Effector CD8-positive, alpha-beta T cell (primary cell): ENCODE measurements at regions not wholly inside any gene's neighbourhood (a gene's known extent, or its start where the extent isn't known, plus 50 kb on each side); places are given as distances from the start of the nearest gene placed in this dataset.
"Not testable (repeated sequence)": the region's sequence is repeated elsewhere in the genome, so short reads cannot be mapped to it uniquely, and the experiment has no call there.

Experiments used
- DNase-seq: peaks from one replicate; lab custom pipeline; 2025; lab: John Stamatoyannopoulos, UW

DNA sequence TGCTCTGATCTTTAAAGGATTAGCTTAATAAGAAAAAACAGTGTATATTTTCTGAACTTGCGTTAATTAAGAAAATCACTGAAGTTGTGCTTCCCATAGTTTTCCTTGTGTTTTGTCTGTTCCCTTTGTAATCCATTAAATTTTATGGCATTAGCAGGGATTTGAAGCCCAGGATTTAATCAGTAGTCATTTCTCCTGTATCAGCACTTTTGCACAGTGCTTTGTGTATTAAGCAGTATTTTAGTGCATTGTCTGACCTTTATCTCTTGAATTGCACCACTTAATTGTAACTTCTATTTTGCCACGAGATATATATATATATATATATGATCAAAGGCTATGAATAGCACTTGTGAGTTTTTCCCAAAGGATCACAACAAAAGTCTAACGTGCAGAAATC is 133.7 kb downstream of the S1PR1 start:
- no peak for DNase-seq

DNA sequence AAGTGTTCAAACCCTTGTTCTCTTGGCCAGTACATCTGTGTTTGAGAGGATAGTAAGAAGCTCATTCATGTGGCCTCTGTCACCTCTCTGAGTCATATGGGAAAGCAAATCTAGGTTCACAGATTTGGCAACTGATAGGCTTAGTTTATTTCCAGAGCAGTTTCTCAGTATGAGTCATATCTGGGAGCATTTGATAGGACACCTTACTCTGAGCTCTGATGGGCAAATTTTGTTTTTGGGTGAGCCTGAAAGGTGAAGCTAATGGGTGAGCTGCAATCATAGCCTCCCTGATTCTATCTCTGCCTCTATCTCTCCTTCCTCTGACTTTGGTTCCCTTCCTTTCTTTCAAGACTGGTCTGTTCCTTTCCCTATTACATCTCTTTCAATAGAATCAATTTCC is 134.4 kb downstream of the S1PR1 start:
- DNase-seq: no peak

DNA sequence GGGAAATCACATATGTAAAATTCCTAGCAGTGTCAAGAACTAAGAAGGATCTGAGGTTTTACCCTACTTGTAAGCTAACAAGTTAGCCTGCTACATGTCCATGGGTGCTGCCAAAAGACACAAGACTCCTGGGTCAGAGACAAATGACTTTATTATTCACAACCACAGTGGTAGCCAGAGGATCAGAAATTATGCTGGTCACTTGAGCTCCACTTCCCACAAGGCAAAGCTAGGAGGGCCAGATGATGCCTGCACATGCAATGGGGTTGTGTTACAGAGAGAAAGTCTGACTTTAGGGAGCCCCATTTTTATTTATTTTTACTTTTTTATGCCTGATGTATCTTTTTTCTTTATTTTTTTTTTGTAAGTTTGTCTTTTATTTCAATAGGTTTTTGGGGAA is 136.8 kb downstream of the S1PR1 start:
- no peak for DNase-seq

GRCh38 chr1:101375448-101375847 is 138.6 kb downstream of the S1PR1 start:
- DNase-seq: not testable (repeated sequence)

- DNase-seq: no peak
These were observed 139.6 kb downstream of the S1PR1 start for GRCh38 chr1:101376121-101377083.

GRCh38 chr1:101377084-101377835 is 140.4 kb downstream of the S1PR1 start:
- no peak for DNase-seq

- no peak for DNase-seq
These were observed 142.2 kb downstream of the S1PR1 start for GRCh38 chr1:101379037-101379436.

DNA sequence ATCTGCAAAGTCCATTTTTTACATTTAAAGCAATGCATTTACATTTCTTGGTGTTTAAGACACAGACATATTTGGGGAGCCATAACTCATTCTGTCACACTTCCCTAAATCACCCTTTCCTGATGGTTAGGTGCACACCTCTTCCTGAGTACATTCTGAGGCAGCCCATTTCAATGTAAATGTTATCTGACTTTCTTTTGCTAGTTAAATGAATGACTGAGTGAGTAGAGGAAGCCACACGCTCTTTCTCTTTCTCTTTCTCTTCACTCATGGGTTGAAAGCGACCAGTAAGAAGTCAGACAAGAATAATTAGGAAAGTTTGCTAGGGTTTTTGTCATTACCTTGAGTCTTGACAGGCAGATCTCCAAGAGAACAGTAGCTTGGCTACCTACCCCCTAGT is 143.1 kb downstream of the S1PR1 start:
- DNase-seq: no peak

DNA sequence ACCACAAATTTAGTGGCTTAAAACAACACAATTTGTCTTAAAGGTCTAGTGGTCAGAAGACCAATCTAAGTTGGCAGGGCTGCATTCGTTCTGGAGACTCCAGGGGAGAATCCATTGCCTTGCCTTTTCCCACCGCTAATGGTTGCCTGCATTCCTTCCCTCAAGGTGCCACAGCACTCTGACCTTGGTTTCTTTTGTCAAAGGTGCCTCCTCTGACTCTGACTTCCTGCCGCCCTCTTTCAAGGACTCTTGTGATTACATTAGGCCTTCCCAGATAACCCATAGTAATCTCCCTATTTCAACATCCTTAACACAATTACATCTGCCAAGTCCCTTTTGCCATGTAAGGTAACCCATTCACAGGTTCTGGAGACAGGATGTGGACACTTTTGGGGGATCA is 145.3 kb downstream of the S1PR1 start:
- DNase-seq: no peak

DNA sequence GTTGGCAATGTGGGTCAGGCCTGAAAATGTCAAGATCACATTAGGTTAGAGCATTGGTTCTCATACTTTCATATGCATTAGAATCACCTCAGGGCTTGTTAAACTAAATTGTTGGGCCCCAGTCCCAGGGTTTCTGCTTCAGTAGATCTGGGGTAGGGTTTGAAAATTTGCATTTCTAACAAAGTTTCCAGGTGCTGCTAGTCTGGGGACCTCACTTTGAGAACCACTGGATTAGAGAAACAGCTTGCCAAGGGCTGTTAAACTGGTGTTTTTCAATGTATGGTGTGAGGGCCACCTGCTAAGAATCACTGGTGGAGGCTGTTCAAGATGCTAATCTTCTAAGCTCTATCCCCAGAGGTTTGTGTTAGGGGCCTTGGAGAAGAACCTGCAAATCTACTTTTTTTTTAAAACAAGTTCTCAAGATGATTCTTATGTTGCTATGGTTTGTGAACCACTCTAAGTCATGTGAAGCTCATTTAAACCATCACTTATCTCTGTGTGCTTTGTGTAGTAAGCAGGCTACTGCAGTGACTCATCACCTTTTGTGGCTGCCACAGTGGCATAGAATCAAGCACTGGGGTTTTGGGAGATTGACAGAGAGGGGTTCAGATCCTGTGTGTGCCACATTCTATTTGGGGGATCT is 152.2 kb downstream of the S1PR1 start:
- no peak for DNase-seq

DNA sequence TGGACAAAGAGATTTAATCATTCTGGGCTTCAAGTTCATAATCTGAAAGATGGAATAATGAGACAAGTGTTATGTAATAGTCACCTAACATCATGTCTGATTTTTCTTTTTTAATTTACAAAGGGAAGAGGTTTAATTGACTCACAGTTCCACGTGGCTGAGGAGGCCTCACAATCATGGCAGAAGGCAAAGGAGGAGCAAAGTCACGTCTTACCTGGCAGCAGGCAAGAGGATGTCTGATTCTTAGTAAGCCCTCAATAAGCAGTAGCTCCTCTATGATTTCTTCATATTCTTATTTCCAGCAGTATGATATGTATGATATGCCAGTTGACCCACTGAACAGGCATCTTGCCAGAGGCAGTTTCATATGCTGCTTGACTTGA is 152.7 kb downstream of the S1PR1 start:
- DNase-seq: no peak

- no peak for DNase-seq
These were observed 155.7 kb downstream of the S1PR1 start for GRCh38 chr1:101392552-101392951.

DNA sequence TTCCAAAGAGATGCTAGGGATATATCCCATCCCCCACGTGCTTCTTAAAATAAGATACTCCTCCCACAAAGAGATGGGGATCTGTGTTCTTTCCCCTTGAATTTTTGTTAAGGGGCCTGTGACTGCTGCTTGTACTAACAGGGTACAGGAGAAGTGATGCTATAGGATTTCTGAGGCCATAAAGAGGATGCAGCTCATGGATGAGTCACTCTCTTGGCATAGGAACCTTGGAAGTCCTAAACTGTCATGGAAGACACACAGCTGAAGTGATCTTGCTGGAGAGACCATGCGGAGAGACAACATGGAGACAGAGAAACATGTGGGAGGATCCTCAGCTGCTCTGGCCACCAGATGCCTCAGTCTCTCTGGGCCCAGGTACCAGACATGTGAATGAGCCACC is 157.2 kb downstream of the S1PR1 start:
- no peak for DNase-seq

DNA sequence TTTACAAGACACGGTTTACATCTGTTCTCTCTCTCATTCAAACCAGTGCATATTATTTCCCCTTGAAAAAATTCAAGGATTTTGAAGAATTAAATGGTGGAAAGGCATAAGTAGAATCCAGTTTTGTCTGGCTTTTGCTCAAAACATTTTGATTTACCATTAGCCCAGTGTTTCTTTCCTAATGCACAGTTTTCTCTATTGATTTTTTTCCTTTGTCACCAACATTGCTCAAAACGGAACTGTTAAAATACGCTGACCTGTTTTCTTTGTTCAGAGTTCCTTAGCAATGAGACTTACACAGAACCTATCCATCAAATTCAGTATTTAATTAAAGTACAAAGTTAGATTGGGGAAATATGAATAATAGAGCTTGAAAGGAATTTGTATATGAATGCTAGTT is 162.4 kb downstream of the S1PR1 start:
- DNase-seq: no peak

GRCh38 chr1:101406271-101406670 is 169.5 kb downstream of the S1PR1 start:
- DNase-seq: no peak

DNA sequence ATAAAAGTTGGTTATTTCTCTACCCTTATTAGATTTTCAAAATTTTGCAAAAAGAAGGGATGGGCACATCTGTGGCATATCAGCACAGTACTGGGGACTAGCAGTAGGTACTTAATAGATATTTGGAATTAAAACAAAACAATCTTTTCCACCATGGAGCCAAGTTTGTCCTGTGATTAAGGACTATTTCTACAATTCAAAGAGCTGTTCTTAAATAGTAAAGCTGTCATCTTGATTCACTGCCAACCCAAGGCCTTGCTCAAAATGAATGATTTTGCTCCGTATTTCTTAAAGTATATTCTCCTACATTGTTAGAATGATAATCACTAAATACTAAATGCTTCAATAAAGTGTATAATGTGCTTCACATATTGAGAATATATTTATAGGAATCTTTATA is 169.9 kb downstream of the S1PR1 start:
- no peak for DNase-seq

- no peak for DNase-seq
These were observed 170.8 kb downstream of the S1PR1 start for GRCh38 chr1:101407505-101408211.

DNA sequence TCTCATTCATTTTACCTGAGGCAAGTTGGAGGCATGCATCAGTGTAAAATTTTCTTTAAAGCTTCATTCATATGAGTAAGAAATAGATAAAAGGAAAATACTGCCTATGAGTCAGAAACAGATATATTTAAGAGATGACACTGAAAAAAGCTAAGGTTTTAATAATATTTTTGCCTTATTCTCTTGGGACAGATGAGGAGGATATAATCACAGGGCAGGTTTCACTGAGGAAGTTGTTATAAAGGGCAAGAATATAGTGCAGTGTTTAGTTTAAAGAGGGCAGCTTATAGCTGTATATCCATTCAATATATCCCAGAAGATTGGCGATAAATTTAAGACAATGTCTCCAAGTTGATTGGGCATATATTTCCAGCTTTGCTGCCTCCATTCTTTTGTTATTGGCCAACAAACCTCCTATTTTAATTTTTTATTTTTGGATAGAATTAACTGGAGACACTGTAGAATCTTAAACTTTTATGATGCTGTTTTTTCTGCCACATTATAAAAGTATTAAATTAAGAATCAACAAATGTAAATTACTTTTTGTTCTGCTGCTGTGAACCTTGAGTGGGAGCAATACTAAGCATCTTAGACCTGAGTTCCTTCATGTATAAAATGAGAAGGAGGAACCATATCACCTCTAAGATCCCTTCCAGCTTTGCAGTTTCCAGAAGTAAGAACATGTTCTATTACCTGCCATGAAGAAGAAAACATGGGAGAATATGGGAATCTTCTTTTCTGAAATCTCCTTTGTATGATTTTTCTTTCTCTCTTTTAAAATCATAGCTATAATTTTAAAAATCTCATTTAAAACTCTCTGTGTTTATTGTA is 171.6 kb downstream of the S1PR1 start:
- DNase-seq: no peak

DNA sequence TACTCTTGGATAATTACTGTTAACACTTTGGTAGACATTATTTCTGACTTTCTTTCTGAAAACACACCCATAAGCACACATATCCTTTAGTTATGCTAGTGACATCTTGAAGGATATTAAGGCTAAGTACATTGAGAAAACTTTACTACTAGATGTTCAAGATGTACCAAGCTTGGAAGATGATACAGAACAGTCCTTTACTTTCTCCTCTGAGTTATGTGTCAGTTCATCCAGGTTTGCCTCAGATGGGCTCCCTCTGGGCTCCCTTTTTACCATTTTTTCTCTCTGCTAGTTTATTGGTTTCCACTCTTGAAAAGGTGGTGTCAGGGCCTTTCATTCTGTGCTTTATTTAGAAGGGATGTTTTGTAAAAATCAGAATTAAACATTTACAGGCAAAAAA is 172.3 kb downstream of the S1PR1 start:
- no peak for DNase-seq

DNA sequence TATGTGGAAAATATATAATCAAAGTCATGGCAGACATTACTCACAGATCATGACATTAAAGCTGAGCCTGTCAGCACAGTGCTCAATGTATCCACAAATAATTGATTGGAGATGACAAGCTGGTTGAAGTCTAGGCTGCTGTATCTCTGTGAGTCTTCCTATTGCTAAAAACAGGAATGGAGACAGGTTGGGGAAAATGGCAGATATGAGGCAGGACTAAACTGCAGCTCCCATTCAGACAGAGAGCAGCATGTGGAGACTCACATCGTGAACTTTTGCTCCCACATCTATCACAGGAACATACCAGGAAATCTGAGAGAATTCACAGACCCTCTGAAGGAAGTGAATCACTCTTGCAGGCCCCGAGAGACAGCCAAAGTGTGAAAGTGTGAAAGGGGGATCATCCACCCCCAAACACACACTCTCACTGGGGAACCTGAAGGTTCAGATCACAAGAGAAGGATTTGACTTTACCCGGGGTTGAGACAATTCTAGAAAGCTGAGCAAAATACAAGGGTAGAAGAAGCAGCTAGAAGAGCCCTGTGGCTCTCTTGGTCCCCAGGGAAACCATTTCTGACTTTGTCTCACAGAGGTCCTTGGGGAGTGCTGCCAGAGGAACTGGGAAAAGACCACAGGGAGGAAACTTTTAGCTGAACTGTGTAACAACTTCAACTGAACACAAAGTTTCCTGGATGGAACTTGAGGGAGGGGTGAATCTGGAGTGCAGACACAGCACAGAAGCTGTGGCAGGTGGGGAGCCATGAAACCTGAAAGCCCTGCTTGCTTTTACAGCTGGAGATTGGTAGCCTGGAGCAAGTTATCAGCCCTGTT is 173.4 kb downstream of the S1PR1 start:
- DNase-seq: no peak
